Duodenal mucosa (tissue), 2 donors: ENCODE measurements at regions not wholly inside any gene's neighbourhood (a gene's known extent, or its start where the extent isn't known, plus 50 kb on each side); places are given as distances from the start of the nearest gene placed in this dataset.
"Not testable (repeated sequence)": the region's sequence is repeated elsewhere in the genome, so short reads cannot be mapped to it uniquely, and the experiment has no call there.

Source experiments
- H3K27ac ChIP-seq: one replicate; pipeline ENCODE4 v1.7.0; 2013; ENCODE audit warnings: low read depth, low read length
- H3K27me3 ChIP-seq, 2 donors: one replicate each; pipeline ENCODE4 v1.7.0; 2013; ENCODE audit warnings: low read length in 2 of 2, control low read depth in 1 of 2; ENCODE audit not compliant: insufficient read depth in 2 of 2, control insufficient read depth in 1 of 2
- H3K36me3 ChIP-seq, 2 donors: one replicate each; pipeline ENCODE4 v1.7.0; 2013; ENCODE audit warnings: low read length in 2 of 2, control low read depth in 1 of 2; ENCODE audit not compliant: insufficient read depth in 2 of 2, control insufficient read depth in 1 of 2
- H3K4me1 ChIP-seq, 2 donors: one replicate each; pipeline ENCODE4 v1.7.0; 2013; ENCODE audit warnings: low read length in 2 of 2, control low read depth in 1 of 2; ENCODE audit not compliant: insufficient read depth in 2 of 2, control insufficient read depth in 1 of 2
- H3K4me3 ChIP-seq, 2 donors: one replicate each; pipeline ENCODE4 v1.7.0; 2013; ENCODE audit warnings: low read length in 2 of 2, low read depth in 1 of 2
- H3K9ac ChIP-seq, 2 donors: one replicate each; pipeline ENCODE4 v1.7.0; 2013; ENCODE audit warnings: low read length in 2 of 2, low read depth in 1 of 2
- H3K9me3 ChIP-seq, 2 donors: one replicate each; pipeline ENCODE4 v1.7.0; 2013; ENCODE audit warnings: low read length in 2 of 2, control low read depth in 1 of 2; ENCODE audit not compliant: control insufficient read depth in 1 of 2

GRCh38 chr2:34147780-34148179 is 548.7 kb upstream of the FAM98A start:
- Histone ChIP-seq H3K27ac (no peak overlapping the region), H3K9ac (no peak overlapping the region), H3K36me3 (no peaks in the 10 kb centered on the region), H3K9me3 (peaks cover 0 to 15% of the 10 kb centered on the region in 2 donors), H3K4me3 (no peak overlapping the region), H3K4me1 (no peaks in the 10 kb centered on the region), H3K27me3 (no peaks in the 10 kb centered on the region)

GRCh38 chr2:34143149-34143548 is 544.0 kb upstream of the FAM98A start:
- Histone ChIP-seq H3K9me3 (peaks cover 0 to 9% of the 10 kb centered on the region in 2 donors), H3K4me3 (no peak overlapping the region)

GRCh38 chr2:34142531-34143008 is 543.5 kb upstream of the FAM98A start:
- not testable (repeated sequence) for H3K27ac ChIP-seq, H3K9ac ChIP-seq, H3K36me3 ChIP-seq, H3K27me3 ChIP-seq, H3K4me1 ChIP-seq, H3K9me3 ChIP-seq, H3K4me3 ChIP-seq

More at GRCh38 chr2:34143149-34143548, 544.0 kb upstream of the FAM98A start:
- no peaks in the 10 kb centered on the region for H3K36me3 ChIP-seq
- H3K27ac ChIP-seq, result no peak overlapping the region
- no peaks in the 10 kb centered on the region for H3K27me3 ChIP-seq
- no peaks in the 10 kb centered on the region for H3K4me1 ChIP-seq
- no peak overlapping the region for H3K9ac ChIP-seq

- H3K27me3 ChIP-seq, H3K9me3 ChIP-seq, H3K4me3 ChIP-seq: not testable (repeated sequence)
Observed at GRCh38 chr2:34133065-34133464, 534.0 kb upstream of the FAM98A start.

GRCh38 chr2:34126279-34126678 is 527.2 kb upstream of the FAM98A start:
- H3K9me3 ChIP-seq, result no peaks in the 10 kb centered on the region
- no peaks in the 10 kb centered on the region for H3K27me3 ChIP-seq
- no peak overlapping the region for H3K9ac ChIP-seq
- H3K4me1 ChIP-seq, result no peaks in the 10 kb centered on the region
- H3K27ac ChIP-seq, result no peak overlapping the region
- H3K36me3 ChIP-seq, result no peaks in the 10 kb centered on the region
- H3K4me3 ChIP-seq, result no peak overlapping the region

More at GRCh38 chr2:34133065-34133464, 534.0 kb upstream of the FAM98A start:
- not testable (repeated sequence) for H3K36me3 ChIP-seq, H3K27ac ChIP-seq, H3K4me1 ChIP-seq, H3K9ac ChIP-seq

GRCh38 chr2:34123996-34124785 is 525.1 kb upstream of the FAM98A start:
- H3K36me3 ChIP-seq, result no peaks in the 10 kb centered on the region

GRCh38 chr2:34121076-34121475 is 522.0 kb upstream of the FAM98A start:
- H3K9ac ChIP-seq, result no peak overlapping the region
- no peak overlapping the region for H3K27ac ChIP-seq
- H3K27me3 ChIP-seq, result no peaks in the 10 kb centered on the region
- H3K36me3 ChIP-seq, result no peaks in the 10 kb centered on the region
- H3K4me3 ChIP-seq, result no peak overlapping the region
- H3K4me1 ChIP-seq, result no peaks in the 10 kb centered on the region
- no peaks in the 10 kb centered on the region for H3K9me3 ChIP-seq

More at GRCh38 chr2:34123996-34124785, 525.1 kb upstream of the FAM98A start:
- Histone ChIP-seq H3K9me3 (no peaks in the 10 kb centered on the region), H3K4me1 (no peaks in the 10 kb centered on the region), H3K4me3 (no peak overlapping the region), H3K27me3 (no peaks in the 10 kb centered on the region), H3K9ac (no peak overlapping the region), H3K27ac (no peak overlapping the region)

- Histone ChIP-seq H3K4me1 (no peaks in the 10 kb centered on the region), H3K4me3 (no peak overlapping the region), H3K27ac (no peak overlapping the region), H3K9ac (no peak overlapping the region), H3K36me3 (no peaks in the 10 kb centered on the region), H3K9me3 (no peaks in the 10 kb centered on the region), H3K27me3 (no peaks in the 10 kb centered on the region)
Observed at GRCh38 chr2:34115076-34115475, 516.0 kb upstream of the FAM98A start.

GRCh38 chr2:34112161-34112560 is 513.1 kb upstream of the FAM98A start:
- no peak overlapping the region for H3K27ac ChIP-seq
- H3K4me3 ChIP-seq, result no peak overlapping the region
- H3K27me3 ChIP-seq, result no peaks in the 10 kb centered on the region
- H3K36me3 ChIP-seq, result no peaks in the 10 kb centered on the region
- no peak overlapping the region for H3K9ac ChIP-seq
- H3K4me1 ChIP-seq, result no peaks in the 10 kb centered on the region
- no peaks in the 10 kb centered on the region for H3K9me3 ChIP-seq

GRCh38 chr2:34110392-34110791 is 511.3 kb upstream of the FAM98A start:
- Histone ChIP-seq H3K4me3 (no peak overlapping the region), H3K9ac (no peak overlapping the region), H3K27me3 (no peaks in the 10 kb centered on the region), H3K4me1 (no peaks in the 10 kb centered on the region), H3K36me3 (no peaks in the 10 kb centered on the region), H3K9me3 (no peaks in the 10 kb centered on the region), H3K27ac (no peak overlapping the region)
